ENCODE measurements at regions not wholly inside any gene's neighbourhood (a gene's known extent, or its start where the extent isn't known, plus 50 kb on each side); places are given as distances from the start of the nearest gene placed in this dataset.

- TF ChIP-seq CTCF (IDR thresholded peaks at IDR 0.05; ENCODE audit: low read depth, low read length, poor library complexity, severe bottlenecking) (no peak), EZH2phosphoT487 (IDR thresholded peaks at IDR 0.05; ENCODE audit: borderline replicate concordance, low read length) (no peak)
These were observed 354.5 kb upstream of the FOXG1 start for GRCh38 chr14:28412077-28412476.

Data from DOHH2 (cell line).